Neural crest cell (in vitro differentiated cells): ENCODE measurements at regions not wholly inside any gene's neighbourhood (a gene's known extent, or its start where the extent isn't known, plus 50 kb on each side); places are given as distances from the start of the nearest gene placed in this dataset.
"Not testable (repeated sequence)": the region's sequence is repeated elsewhere in the genome, so short reads cannot be mapped to it uniquely, and the experiment has no call there.

Experiments
- DNase-seq: peaks from one replicate; pipeline ENCODE4 v3.0.0; 2021; ENCODE audit warnings: low read depth, mixed read lengths, low spot score
- H3K27ac Mint-ChIP-seq: one replicate; pipeline ENCODE4 v1.8.0; 2021; ENCODE audit warnings: mild to moderate bottlenecking, mixed read lengths; ENCODE audit not compliant: unreplicated experiment
- H3K27me3 Mint-ChIP-seq: 2 replicates; pipeline ENCODE4 v1.8.0; 2021; ENCODE audit warnings: low read depth, mild to moderate bottlenecking, mixed read lengths
- H3K36me3 Mint-ChIP-seq: 2 replicates; pipeline ENCODE4 v1.8.0; 2021; ENCODE audit warnings: low read depth, mild to moderate bottlenecking, mixed read lengths
- H3K4me1 Mint-ChIP-seq: 2 replicates; pipeline ENCODE4 v1.8.0; 2021; ENCODE audit warnings: mixed read lengths
- H3K4me3 Mint-ChIP-seq: one replicate; pipeline ENCODE4 v1.8.0; 2021; ENCODE audit warnings: mild to moderate bottlenecking, mixed read lengths
- H3K9me3 Mint-ChIP-seq: 2 replicates; pipeline ENCODE4 v1.8.0; 2021; ENCODE audit warnings: mixed read lengths
- CTCF ChIP-seq: fragments of 200-600 bp; sonication (generic); conservative IDR thresholded peaks from 2 replicates; pipeline ENCODE4 v1.5.0; 2021; ENCODE audit warnings: antibody characterized with exemption, mild to moderate bottlenecking

- no peaks in the 10 kb centered on the region for H3K9me3 Mint-ChIP-seq
- peaks cover 2% of the 10 kb centered on the region for H3K36me3 Mint-ChIP-seq
- DNase-seq: no peak
- H3K27ac Mint-ChIP-seq: no peak overlapping the region
- H3K4me3 Mint-ChIP-seq: no peak overlapping the region
- no peak for TF ChIP-seq CTCF
- H3K4me1 Mint-ChIP-seq: no peaks in the 10 kb centered on the region
- no peaks in the 10 kb centered on the region for H3K27me3 Mint-ChIP-seq
Measured at GRCh38 chr7:131057794-131058070, 269.9 kb upstream of the MKLN1 start.

- not testable (repeated sequence) for H3K36me3 Mint-ChIP-seq, H3K27ac Mint-ChIP-seq, H3K4me3 Mint-ChIP-seq, DNase-seq, H3K9me3 Mint-ChIP-seq, H3K4me1 Mint-ChIP-seq, H3K27me3 Mint-ChIP-seq
Measured at GRCh38 chr7:131058561-131059288, 269.0 kb upstream of the MKLN1 start.

- not testable (repeated sequence) for H3K4me3 Mint-ChIP-seq, H3K4me1 Mint-ChIP-seq, H3K9me3 Mint-ChIP-seq, H3K36me3 Mint-ChIP-seq, H3K27me3 Mint-ChIP-seq, DNase-seq, H3K27ac Mint-ChIP-seq
Measured at GRCh38 chr7:131059401-131059800, 268.3 kb upstream of the MKLN1 start.

- peaks cover 2% of the 10 kb centered on the region for H3K36me3 Mint-ChIP-seq
- no peaks in the 10 kb centered on the region for H3K9me3 Mint-ChIP-seq
- H3K4me1 Mint-ChIP-seq: no peaks in the 10 kb centered on the region
- H3K27ac Mint-ChIP-seq: no peak overlapping the region
- H3K27me3 Mint-ChIP-seq: no peaks in the 10 kb centered on the region
- no peak for TF ChIP-seq CTCF
- no peak overlapping the region for H3K4me3 Mint-ChIP-seq
- no peak for DNase-seq
Measured at GRCh38 chr7:131061158-131061557, 266.5 kb upstream of the MKLN1 start.

- DNase-seq: no peak
- H3K27ac Mint-ChIP-seq: no peak overlapping the region
- H3K4me1 Mint-ChIP-seq: no peaks in the 10 kb centered on the region
- H3K36me3 Mint-ChIP-seq: peaks cover 2% of the 10 kb centered on the region
- no peak overlapping the region for H3K4me3 Mint-ChIP-seq
- H3K27me3 Mint-ChIP-seq: no peaks in the 10 kb centered on the region
- H3K9me3 Mint-ChIP-seq: no peaks in the 10 kb centered on the region
- TF ChIP-seq CTCF: no peak
Measured at GRCh38 chr7:131061818-131062217, 265.9 kb upstream of the MKLN1 start.

- H3K36me3 Mint-ChIP-seq: no peaks in the 10 kb centered on the region
- no peak overlapping the region for H3K4me3 Mint-ChIP-seq
- TF ChIP-seq CTCF: no peak
Measured at GRCh38 chr7:131066635-131067034, 261.0 kb upstream of the MKLN1 start.

GRCh38 chr7:131067220-131067619 is 260.5 kb upstream of the MKLN1 start:
- H3K4me1 Mint-ChIP-seq: peaks cover 5% of the 10 kb centered on the region
- H3K9me3 Mint-ChIP-seq: no peaks in the 10 kb centered on the region
- no peak overlapping the region for H3K27ac Mint-ChIP-seq

More at GRCh38 chr7:131066635-131067034, 261.0 kb upstream of the MKLN1 start:
- no peak overlapping the region for H3K27ac Mint-ChIP-seq
- H3K4me1 Mint-ChIP-seq: peaks cover 5% of the 10 kb centered on the region
- no peaks in the 10 kb centered on the region for H3K9me3 Mint-ChIP-seq
- H3K27me3 Mint-ChIP-seq: no peaks in the 10 kb centered on the region
- no peak for DNase-seq

More at GRCh38 chr7:131067220-131067619, 260.5 kb upstream of the MKLN1 start:
- no peak for DNase-seq
- no peak for TF ChIP-seq CTCF
- no peaks in the 10 kb centered on the region for H3K27me3 Mint-ChIP-seq
- no peaks in the 10 kb centered on the region for H3K36me3 Mint-ChIP-seq
- no peak overlapping the region for H3K4me3 Mint-ChIP-seq
